SK-N-SH (cell line): ENCODE measurements at regions not wholly inside any gene's neighbourhood (a gene's known extent, or its start where the extent isn't known, plus 50 kb on each side); places are given as distances from the start of the nearest gene placed in this dataset.

Source experiments
- CTCF ChIA-PET: fragments of 300-600, 350-600 bp; formaldehyde crosslinking; extraction: SDS; loops from one replicate; lab custom pipeline; 2021; lab: Yijun Ruan, JAX
- POLR2A ChIA-PET: fragments of 350-600 bp; sonication (Branson Sonifier 250); formaldehyde crosslinking; extraction: SDS; loops from one replicate; lab custom pipeline; 2020; ENCODE audit warnings: antibody characterized with exemption, inconsistent platforms; lab: Yijun Ruan, JAX
- DNase-seq: peaks from one replicate; pipeline ENCODE4 v3.0.0; 2012
- H2AFZ ChIP-seq: fragments of 200-600 bp; sonication (generic); 2 replicates; pipeline ENCODE4 v1.8.1; 2016; ENCODE audit warnings: antibody characterized with exemption, mild to moderate bottlenecking, low read depth
- H3F3A ChIP-seq: fragments of 200-600 bp; sonication (generic); replicated peaks from 2 replicates; pipeline ENCODE3; 2016; ENCODE audit warnings: antibody characterized with exemption, mild to moderate bottlenecking; ENCODE audit not compliant: insufficient read depth
- H3K27ac ChIP-seq, 2 experiments: fragments of 200-500 bp in 1 of 2; fragments of 200-600 bp in 1 of 2; sonication (Bioruptor generic) in 1 of 2; sonication (generic), shearing (Covaris generic) in 1 of 2; 2 replicates each; pipeline versions ENCODE4 v1.5.1 to v1.6.1; 2014 to 2016; ENCODE audit warnings: low read depth in 2 of 2, inconsistent platforms in 1 of 2, low read length in 1 of 2, mild to moderate bottlenecking in 1 of 2, mixed read lengths in 1 of 2
- H3K27me3 ChIP-seq: fragments of 200-600 bp; sonication (generic), shearing (Covaris generic); 2 replicates; pipeline ENCODE4 v1.6.1; 2016; ENCODE audit warnings: mixed run types; ENCODE audit not compliant: insufficient read depth
- H3K36me3 ChIP-seq, 2 experiments: fragments of 200-500 bp in 1 of 2; fragments of 200-600 bp in 1 of 2; sonication (Bioruptor generic) in 1 of 2; sonication (generic) in 1 of 2; replicated peaks in 1 of 2; 2 replicates each; pipeline versions ENCODE3 to v1.5.1; 2014 to 2016; ENCODE audit warnings: low read length in 1 of 2, mild to moderate bottlenecking in 1 of 2; ENCODE audit not compliant: insufficient read depth in 2 of 2, control insufficient read depth in 1 of 2
- H3K4me1 ChIP-seq, 2 experiments: fragments of 200-500 bp in 1 of 2; fragments of 200-600 bp in 1 of 2; sonication (Bioruptor generic) in 1 of 2; sonication (generic), shearing (Covaris generic) in 1 of 2; 2 replicates each; pipeline versions ENCODE4 v1.5.1 to v1.6.1; 2014 to 2016; ENCODE audit warnings: low read depth in 1 of 2, low read length in 1 of 2, mixed run types in 1 of 2; ENCODE audit not compliant: insufficient read depth in 2 of 2, control insufficient read depth in 1 of 2
- H3K4me2 ChIP-seq: fragments of 200-600 bp; sonication (generic), shearing (Covaris generic); 2 replicates; pipeline ENCODE4 v1.6.1; 2017; ENCODE audit warnings: mixed run types
- H3K4me3 ChIP-seq, 2 experiments: fragments of 200-500 bp in 1 of 2; fragments of 200-600 bp in 1 of 2; sonication (Bioruptor generic) in 1 of 2; sonication (generic), shearing (Covaris generic) in 1 of 2; 2 replicates each; pipeline versions ENCODE4 v1.5.1 to v1.8.1; 2014 to 2016; ENCODE audit warnings: low read depth in 2 of 2, inconsistent platforms in 1 of 2, low read length in 1 of 2, mild to moderate bottlenecking in 1 of 2, mixed read lengths in 1 of 2, moderate library complexity in 1 of 2
- H3K79me2 ChIP-seq: fragments of 200-600 bp; sonication (generic); 2 replicates; pipeline ENCODE4 v1.8.1; 2017; ENCODE audit warnings: mild to moderate bottlenecking; ENCODE audit not compliant: insufficient read depth
- H3K9ac ChIP-seq: fragments of 200-600 bp; sonication (generic); 2 replicates; pipeline ENCODE4 v1.6.1; 2017; ENCODE audit warnings: mixed run types
- H3K9me2 ChIP-seq: fragments of 200-600 bp; sonication (generic); 2 replicates; pipeline ENCODE4 v1.6.1; 2017; ENCODE audit warnings: mixed run types
- H3K9me3 ChIP-seq: fragments of 200-600 bp; sonication (generic); 2 replicates; pipeline ENCODE4 v1.6.1; 2017; ENCODE audit warnings: mixed run types, mild to moderate bottlenecking, moderate library complexity
- H4K20me1 ChIP-seq: fragments of 200-600 bp; sonication (generic); 2 replicates; pipeline ENCODE4 v1.6.1; 2017; ENCODE audit warnings: mild to moderate bottlenecking, mixed run types; ENCODE audit not compliant: insufficient read depth
- CHD2 ChIP-seq: fragments of 150-350 bp; IDR thresholded peaks from 2 replicates; pipeline ENCODE4 v1.6.1; 2018; ENCODE audit warnings: low read length; ENCODE audit not compliant: partially characterized antibody
- ELF1 ChIP-seq: IDR thresholded peaks from 2 replicates; pipeline ENCODE4 v1.4.0; 2012
- FOXJ3 ChIP-seq: sonication (generic); formaldehyde crosslinking; IDR thresholded peaks from 2 replicates; pipeline ENCODE4 v1.5.1; 2020; ENCODE audit warnings: mild to moderate bottlenecking, missing genetic modification reagents
- FOXM1 ChIP-seq: IDR thresholded peaks from 2 replicates; pipeline ENCODE4 v1.4.0; 2012; ENCODE audit warnings: low read depth, mild to moderate bottlenecking
- GABPA ChIP-seq: IDR thresholded peaks from 2 replicates; pipeline ENCODE4 v1.4.0; 2012; ENCODE audit warnings: low read depth, mild to moderate bottlenecking
- GATA2 ChIP-seq: sonication (generic); formaldehyde crosslinking; IDR thresholded peaks from 2 replicates; pipeline ENCODE4 v1.5.0; 2020; ENCODE audit warnings: mild to moderate bottlenecking, missing genetic modification reagents
- IRF3 ChIP-seq: fragments of 150-350 bp; IDR thresholded peaks from 2 replicates; pipeline ENCODE4 v1.6.1; 2016; ENCODE audit warnings: mild to moderate bottlenecking, low read depth, low read length
- JUND ChIP-seq: IDR thresholded peaks from 2 replicates; pipeline ENCODE4 v1.4.0; 2012
- MAX ChIP-seq: IDR thresholded peaks from 2 replicates; pipeline ENCODE4 v1.4.0; 2012; ENCODE audit warnings: low read depth
- MXI1 ChIP-seq: IDR thresholded peaks from 2 replicates; pipeline ENCODE4 v1.6.1; 2012; ENCODE audit warnings: mild to moderate bottlenecking, low read depth, low read length, improper control_type of control experiment
- PBX3 ChIP-seq: IDR thresholded peaks from 2 replicates; pipeline ENCODE4; 2012
- RAD21 ChIP-seq: IDR thresholded peaks from 2 replicates; pipeline ENCODE4 v1.6.1; 2012; ENCODE audit warnings: mild to moderate bottlenecking, low read length
- RCOR1 ChIP-seq: fragments of 150-350 bp; IDR thresholded peaks from 2 replicates; pipeline ENCODE4 v1.6.1; 2017; ENCODE audit warnings: antibody characterized with exemption, low read length
- RXRA ChIP-seq: IDR thresholded peaks from 2 replicates; pipeline ENCODE4 v1.4.0; 2012; ENCODE audit warnings: low read depth, mild to moderate bottlenecking, borderline replicate concordance
- SIN3A ChIP-seq: IDR thresholded peaks from 2 replicates; pipeline ENCODE4 v1.6.1; 2012; ENCODE audit warnings: low read depth, mild to moderate bottlenecking, low read length, moderate library complexity, borderline replicate concordance
- TAF1 ChIP-seq: IDR thresholded peaks from 2 replicates; pipeline ENCODE4 v1.6.1; 2012; ENCODE audit warnings: low read depth, mild to moderate bottlenecking, low read length, moderate library complexity, borderline replicate concordance
- TCF12 ChIP-seq: IDR thresholded peaks from 2 replicates; pipeline ENCODE4 v1.4.0; 2012
- YY1 ChIP-seq: IDR thresholded peaks from 2 replicates; pipeline ENCODE4 v1.4.0; 2012; ENCODE audit warnings: low read depth, mild to moderate bottlenecking
- ZBTB33 ChIP-seq: IDR thresholded peaks from 2 replicates; pipeline ENCODE4 v1.4.0; 2012; ENCODE audit warnings: low read depth, borderline replicate concordance
- WGBS: methylation state at CpG from one replicate; pipeline ENCODE4 v1.1.6; 2017; ENCODE audit warnings: low lambda C conversion rate; 5-methylcytosine and 5-hydroxymethylcytosine counted together

- POLR2A ChIA-PET, result no interaction called here
- Histone ChIP-seq H3K79me2 (no peaks in the 10 kb centered on the region), H3K27ac (no peak overlapping the region), H3K9me2 (no peaks in the 10 kb centered on the region), H3K9ac (no peak overlapping the region), H2AFZ (no peak overlapping the region), H3K9me3 (no peaks in the 10 kb centered on the region), H3K36me3 (peaks cover 16 to 24% of the 10 kb centered on the region in 2 experiments), H3K4me1 (no peaks in the 10 kb centered on the region), H3F3A (no peaks in the 10 kb centered on the region), H3K27me3 (no peaks in the 10 kb centered on the region), H3K4me3 (no peak overlapping the region), H3K4me2 (no peak overlapping the region), H4K20me1 (no peaks in the 10 kb centered on the region)
- 90% methylated on average over 2 of the region's 2 CpGs for WGBS
- no peak for DNase-seq
- no peak for TF ChIP-seq ZBTB33
- TF ChIP-seq MAX, result no peak
- no peak for TF ChIP-seq IRF3
- TF ChIP-seq MXI1, result no peak
- TF ChIP-seq FOXM1, result no peak
- no peak for TF ChIP-seq FOXJ3 (CRISPR knock-in tag)
- no peak for TF ChIP-seq PBX3
- TF ChIP-seq GABPA, result no peak
- no peak for TF ChIP-seq CHD2
- TF ChIP-seq TAF1, result no peak
- no peak for TF ChIP-seq RXRA
- no peak for TF ChIP-seq ELF1
- TF ChIP-seq SIN3A, result no peak
- no peak for TF ChIP-seq TCF12
- TF ChIP-seq YY1, result no peak
- TF ChIP-seq RAD21, result no peak
- TF ChIP-seq GATA2 (CRISPR knock-in tag), result no peak
- TF ChIP-seq JUND, result no peak
- TF ChIP-seq RCOR1, result no peak
- CTCF ChIA-PET, result interaction anchor here (1.0 kb wide), 1 partner anchor 14 kb away, joined by 3 read pairs; no protein-coding TSS in a partner anchor
Measured at GRCh38 chr3:124483915-124484470, 246.3 kb upstream of the UMPS start.
